B cell (primary cell): ENCODE measurements at regions not wholly inside any gene's neighbourhood (a gene's known extent, or its start where the extent isn't known, plus 50 kb on each side); places are given as distances from the start of the nearest gene placed in this dataset.

ENCODE experiments used
- ATAC-seq: fragments of 200-7000 bp; cut with Tn5 transposase; one replicate; pipeline ENCODE4 v1.10.0; 2021; ENCODE audit warnings: low read depth, mild to moderate bottlenecking, moderate number of reproducible peaks, moderate library complexity
- CTCF ChIA-PET: fragments of 350-600 bp; sonication (Branson Sonifier 250); formaldehyde crosslinking; loops from one replicate; lab custom pipeline; 2021; ENCODE audit warnings: antibody characterized with exemption, inconsistent platforms; lab: Charles Lee
- POLR2A ChIA-PET: fragments of 350-600 bp; sonication (Branson Sonifier 250); formaldehyde crosslinking; loops from one replicate; lab custom pipeline; 2021; ENCODE audit warnings: antibody characterized with exemption; lab: Charles Lee
- DNase-seq: peaks from one replicate; pipeline ENCODE4 v3.0.0; 2013
- H2AFZ ChIP-seq: 2 replicates; pipeline ENCODE4 v1.6.1; 2012; ENCODE audit warnings: mild to moderate bottlenecking, low read depth, low read length; ENCODE audit not compliant: insufficient read depth, poor library complexity, severe bottlenecking
- H3K27ac ChIP-seq, 2 donors: 1 replicate in 1 of 2; 2 replicates in 1 of 2; pipeline ENCODE4 v1.5.1; 2012 to 2013; ENCODE audit warnings: low read length in 2 of 2, mild to moderate bottlenecking in 2 of 2, moderate library complexity in 1 of 2
- H3K27me3 ChIP-seq, 4 experiments: fragments of 200-600 bp in 1 of 4; sonication (generic) in 1 of 4; replicated peaks in 1 of 4; 1 replicate in 2 of 4; 2 replicates in 2 of 4; pipeline versions ENCODE4 v1.6.1 to v1.7.0; 2013 to 2016; ENCODE audit warnings: low read length in 3 of 4, mild to moderate bottlenecking in 2 of 4, mixed read lengths in 1 of 4, moderate library complexity in 1 of 4; ENCODE audit not compliant: insufficient read depth in 4 of 4, control insufficient read depth in 3 of 4; ENCODE audit errors: control extremely low read depth in 1 of 4
- H3K36me3 ChIP-seq, 2 experiments: replicated peaks in 1 of 2; 1 replicate in 1 of 2; 2 replicates in 1 of 2; pipeline versions ENCODE4 v1.6.1 to v1.7.1; 2013; ENCODE audit warnings: low read length in 1 of 2; ENCODE audit not compliant: insufficient read depth in 2 of 2, control insufficient read depth in 1 of 2; ENCODE audit errors: control extremely low read depth in 1 of 2, extremely low read depth in 1 of 2
- H3K4me1 ChIP-seq, 2 donors: fragments of 200-600 bp in 1 of 2; sonication (generic) in 1 of 2; 1 replicate in 1 of 2; 2 replicates in 1 of 2; pipeline versions ENCODE4 v1.5.1 to v1.6.1; 2013 to 2017; ENCODE audit warnings: low read length in 2 of 2; ENCODE audit not compliant: control insufficient read depth in 2 of 2, insufficient read depth in 2 of 2
- H3K4me2 ChIP-seq: replicated peaks from 2 replicates; pipeline ENCODE3; 2012; ENCODE audit warnings: mild to moderate bottlenecking, low read depth, low read length; ENCODE audit not compliant: poor library complexity, severe bottlenecking
- H3K4me3 ChIP-seq, 5 experiments: fragments of 200-600 bp in 1 of 5; sonication (generic) in 1 of 5; 1 replicate in 3 of 5; 2 replicates in 2 of 5; pipeline versions ENCODE4 v1.5.1 to v1.7.0; 2011 to 2016; ENCODE audit warnings: low read length in 4 of 5, mild to moderate bottlenecking in 4 of 5, low read depth in 2 of 5, control low read depth in 1 of 5, moderate library complexity in 1 of 5; ENCODE audit not compliant: insufficient read depth in 1 of 5; ENCODE audit errors: control extremely low read depth in 1 of 5, extremely low read depth in 1 of 5
- H3K79me2 ChIP-seq: fragments of 200-600 bp; sonication (generic); one replicate; pipeline ENCODE4 v1.6.0; 2016; ENCODE audit warnings: low read length; ENCODE audit not compliant: control insufficient read depth, insufficient read depth
- H3K9ac ChIP-seq: fragments of 200-600 bp; sonication (generic); 2 replicates; pipeline ENCODE4 v1.6.1; 2017; ENCODE audit warnings: mild to moderate bottlenecking, low read length, moderate library complexity
- H3K9me3 ChIP-seq, 3 donors: one replicate each; pipeline versions ENCODE4 v1.6.1 to v1.7.1; 2013; ENCODE audit warnings: low read length in 2 of 3; ENCODE audit not compliant: control insufficient read depth in 2 of 3, insufficient read depth in 1 of 3; ENCODE audit errors: control extremely low read depth in 1 of 3
- H4K20me1 ChIP-seq: 2 replicates; pipeline ENCODE4 v1.6.0; 2012; ENCODE audit warnings: mild to moderate bottlenecking, low read length; ENCODE audit not compliant: insufficient read depth, control insufficient read depth, poor library complexity, severe bottlenecking
- H3K27ac Mint-ChIP-seq: one replicate; pipeline ENCODE4 v1.8.0; 2021; ENCODE audit warnings: mixed read lengths
- H3K27me3 Mint-ChIP-seq: one replicate; pipeline ENCODE4 v1.8.0; 2021; ENCODE audit warnings: mixed read lengths
- H3K4me1 Mint-ChIP-seq: one replicate; pipeline ENCODE4 v1.8.0; 2021; ENCODE audit warnings: mixed read lengths
- H3K4me3 Mint-ChIP-seq: one replicate; pipeline ENCODE4 v1.8.0; 2021; ENCODE audit warnings: mixed read lengths
- H3K9me3 Mint-ChIP-seq: one replicate; pipeline ENCODE4 v1.8.0; 2022; ENCODE audit warnings: mixed read lengths; ENCODE audit not compliant: insufficient read depth
- CTCF ChIP-seq: fragments of 200-600 bp; IDR thresholded peaks from one replicate; pipeline ENCODE4 v1.8.0; 2022; ENCODE audit warnings: antibody characterized with exemption, mild to moderate bottlenecking
- EZH2 ChIP-seq: IDR thresholded peaks from 2 replicates; pipeline ENCODE4 v1.6.1; 2012; ENCODE audit warnings: borderline replicate concordance, low read depth, mild to moderate bottlenecking, moderate library complexity, low read length; ENCODE audit not compliant: insufficient read depth, poor library complexity, severe bottlenecking
- WGBS: methylation state at CpG from one replicate; pipeline ENCODE4 v1.1.5; 2013; ENCODE audit warnings: missing lambda C conversion rate; ENCODE audit not compliant: insufficient coverage; 5-methylcytosine and 5-hydroxymethylcytosine counted together
- intact Hi-C: fragments of 100-400 bp; cut with micrococcal nuclease; formaldehyde crosslinking; loops from one replicate; pipeline ENCODE4 v1.10.0; 2022

DNA sequence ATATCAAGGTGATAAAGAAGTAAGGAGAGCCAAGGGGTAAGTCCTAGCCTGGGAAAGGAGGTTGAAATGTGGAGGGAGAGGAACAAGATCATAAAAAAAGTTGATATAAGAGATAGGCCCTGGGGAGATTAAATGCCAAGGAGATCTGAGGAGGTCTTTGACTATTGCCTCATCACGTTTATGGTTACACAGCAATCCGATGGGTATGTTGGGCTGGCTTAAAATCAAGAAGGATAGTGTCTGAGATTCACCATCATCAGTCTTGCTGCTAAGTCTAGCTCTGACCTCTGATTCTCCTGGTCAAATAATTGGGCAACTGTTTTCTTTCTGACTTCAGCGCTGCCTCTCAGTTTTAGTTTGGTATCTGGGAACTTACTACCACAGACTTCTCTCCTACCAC lies 416.3 kb downstream of the GPATCH2 start:
- intact Hi-C loops = no loop called here
- ATAC-seq (no peak), DNase-seq (no peak)
- 79% methylated on average over 2 of the region's 3 CpGs for WGBS
- Histone ChIP-seq H3K4me3 (no peak overlapping the region), H3K79me2 (no peaks in the 10 kb centered on the region), H3K27me3 (no peaks in the 10 kb centered on the region), H2AFZ (no peak overlapping the region), H3K9ac (no peak overlapping the region), H4K20me1 (no peaks in the 10 kb centered on the region), H3K4me2 (no peak overlapping the region), H3K27ac (no peak overlapping the region), H3K9me3 (peaks cover 0 to 2% (median 0%) of the 10 kb centered on the region in 3 donors), H3K4me1 (no peaks in the 10 kb centered on the region), H3K36me3 (no peaks in the 10 kb centered on the region)
- no peak overlapping the region for H3K27ac Mint-ChIP-seq
- no peak overlapping the region for H3K4me3 Mint-ChIP-seq
- no peaks in the 10 kb centered on the region for H3K27me3 Mint-ChIP-seq
- ChIA-PET CTCF (no interaction called here), POLR2A (no interaction called here)
- no peak for TF ChIP-seq CTCF
- TF ChIP-seq EZH2 = no peak
- peaks cover 2% of the 10 kb centered on the region for H3K9me3 Mint-ChIP-seq
- no peaks in the 10 kb centered on the region for H3K4me1 Mint-ChIP-seq

GRCh38 chr1:217211486-217211885 lies 419.4 kb downstream of the GPATCH2 start:
- no peaks in the 10 kb centered on the region for H3K79me2 ChIP-seq
- peaks cover 2% of the 10 kb centered on the region for H3K9me3 Mint-ChIP-seq
- no peak overlapping the region for H3K4me3 Mint-ChIP-seq
- no peaks in the 10 kb centered on the region for H3K27me3 Mint-ChIP-seq
- H3K27me3 ChIP-seq = no peaks in the 10 kb centered on the region
- no peak overlapping the region for H3K27ac Mint-ChIP-seq
- no peak for ATAC-seq
- 90% methylated on average over 2 of the region's 3 CpGs for WGBS
- no peak overlapping the region for H3K4me2 ChIP-seq
- no peak for DNase-seq
- no peak overlapping the region for H3K4me3 ChIP-seq
- TF ChIP-seq CTCF = no peak
- no peak for TF ChIP-seq EZH2
- ChIA-PET POLR2A (no interaction called here), CTCF (no interaction called here)
- no peak overlapping the region for H3K27ac ChIP-seq
- H4K20me1 ChIP-seq = no peaks in the 10 kb centered on the region
- no peak overlapping the region for H2AFZ ChIP-seq
- intact Hi-C loops = no loop called here
- no peaks in the 10 kb centered on the region for H3K36me3 ChIP-seq
- peaks cover 0 to 12% (median 0%) of the 10 kb centered on the region in 3 donors for H3K9me3 ChIP-seq
- no peaks in the 10 kb centered on the region for H3K4me1 ChIP-seq
- H3K9ac ChIP-seq = no peak overlapping the region
- H3K4me1 Mint-ChIP-seq = no peaks in the 10 kb centered on the region
